Type B pancreatic cell (in vitro differentiated cells): ENCODE measurements at regions not wholly inside any gene's neighbourhood (a gene's known extent, or its start where the extent isn't known, plus 50 kb on each side); places are given as distances from the start of the nearest gene placed in this dataset.

Source experiments
- DNase-seq: peaks from one replicate; pipeline ENCODE4 v3.0.0; 2021; ENCODE audit warnings: mixed read lengths; ENCODE audit not compliant: unreplicated experiment; ENCODE audit errors: extremely low spot score
- H3K27ac Mint-ChIP-seq: 2 replicates; pipeline ENCODE4 v1.8.0; 2021; ENCODE audit warnings: mild to moderate bottlenecking, mixed read lengths
- H3K27me3 Mint-ChIP-seq: 2 replicates; pipeline ENCODE4 v1.8.0; 2021; ENCODE audit warnings: mixed read lengths
- H3K36me3 Mint-ChIP-seq: 2 replicates; pipeline ENCODE4 v1.8.0; 2021; ENCODE audit warnings: mixed read lengths
- H3K4me1 Mint-ChIP-seq: one replicate; pipeline ENCODE4 v1.8.0; 2021; ENCODE audit warnings: mixed read lengths; ENCODE audit not compliant: unreplicated experiment
- H3K4me3 Mint-ChIP-seq: 2 replicates; pipeline ENCODE4 v1.8.0; 2021; ENCODE audit warnings: mild to moderate bottlenecking, mixed read lengths
- H3K9me3 Mint-ChIP-seq: 2 replicates; pipeline ENCODE4 v1.8.0; 2021; ENCODE audit warnings: mixed read lengths
- TF ChIP-seq, protein P1 (sequence below): fragments of 200-600 bp; sonication (generic); conservative IDR thresholded peaks from 2 replicates; pipeline ENCODE4 v1.5.0; 2021; ENCODE audit warnings: antibody characterized with exemption, mild to moderate bottlenecking

DNA sequence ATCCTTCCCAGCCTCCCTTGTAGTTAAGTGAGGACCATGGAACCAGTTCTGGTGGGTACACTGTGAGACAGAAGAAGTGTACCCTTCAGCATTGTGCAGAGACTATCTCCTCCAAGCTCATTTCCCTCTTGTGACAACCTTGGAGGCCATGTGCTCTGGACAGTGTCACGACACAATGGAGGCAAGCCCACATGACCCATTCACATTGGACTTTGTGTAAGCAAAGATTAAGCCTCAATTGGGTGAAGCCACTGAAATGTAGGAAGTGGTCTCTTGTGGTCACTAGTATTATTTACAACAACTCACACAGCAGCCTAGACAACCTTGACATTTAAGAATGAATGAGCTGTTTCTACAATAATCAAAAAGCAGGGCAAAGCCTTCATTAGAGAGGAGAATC is 124.2 kb downstream of the INHBA start:
- no peak overlapping the region for H3K27ac Mint-ChIP-seq
- H3K36me3 Mint-ChIP-seq = peaks cover 6% of the 10 kb centered on the region
- H3K27me3 Mint-ChIP-seq = no peaks in the 10 kb centered on the region
- no peaks in the 10 kb centered on the region for H3K4me1 Mint-ChIP-seq
- DNase-seq = no peak
- TF ChIP-seq, protein P1, sequence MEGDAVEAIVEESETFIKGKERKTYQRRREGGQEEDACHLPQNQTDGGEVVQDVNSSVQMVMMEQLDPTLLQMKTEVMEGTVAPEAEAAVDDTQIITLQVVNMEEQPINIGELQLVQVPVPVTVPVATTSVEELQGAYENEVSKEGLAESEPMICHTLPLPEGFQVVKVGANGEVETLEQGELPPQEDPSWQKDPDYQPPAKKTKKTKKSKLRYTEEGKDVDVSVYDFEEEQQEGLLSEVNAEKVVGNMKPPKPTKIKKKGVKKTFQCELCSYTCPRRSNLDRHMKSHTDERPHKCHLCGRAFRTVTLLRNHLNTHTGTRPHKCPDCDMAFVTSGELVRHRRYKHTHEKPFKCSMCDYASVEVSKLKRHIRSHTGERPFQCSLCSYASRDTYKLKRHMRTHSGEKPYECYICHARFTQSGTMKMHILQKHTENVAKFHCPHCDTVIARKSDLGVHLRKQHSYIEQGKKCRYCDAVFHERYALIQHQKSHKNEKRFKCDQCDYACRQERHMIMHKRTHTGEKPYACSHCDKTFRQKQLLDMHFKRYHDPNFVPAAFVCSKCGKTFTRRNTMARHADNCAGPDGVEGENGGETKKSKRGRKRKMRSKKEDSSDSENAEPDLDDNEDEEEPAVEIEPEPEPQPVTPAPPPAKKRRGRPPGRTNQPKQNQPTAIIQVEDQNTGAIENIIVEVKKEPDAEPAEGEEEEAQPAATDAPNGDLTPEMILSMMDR = no peak
- H3K9me3 Mint-ChIP-seq = peaks cover 6% of the 10 kb centered on the region
- H3K4me3 Mint-ChIP-seq = no peak overlapping the region

GRCh38 chr7:41576166-41576565 is 126.7 kb downstream of the INHBA start:
- TF ChIP-seq, protein P1 = no peak
- Mint-ChIP-seq H3K4me3 (no peak overlapping the region), H3K4me1 (peaks cover 6% of the 10 kb centered on the region), H3K27ac (peak overlapping the region; percentile 78), H3K27me3 (no peaks in the 10 kb centered on the region), H3K36me3 (peaks cover 6% of the 10 kb centered on the region), H3K9me3 (peaks cover 6% of the 10 kb centered on the region)
- DNase-seq = no peak

DNA sequence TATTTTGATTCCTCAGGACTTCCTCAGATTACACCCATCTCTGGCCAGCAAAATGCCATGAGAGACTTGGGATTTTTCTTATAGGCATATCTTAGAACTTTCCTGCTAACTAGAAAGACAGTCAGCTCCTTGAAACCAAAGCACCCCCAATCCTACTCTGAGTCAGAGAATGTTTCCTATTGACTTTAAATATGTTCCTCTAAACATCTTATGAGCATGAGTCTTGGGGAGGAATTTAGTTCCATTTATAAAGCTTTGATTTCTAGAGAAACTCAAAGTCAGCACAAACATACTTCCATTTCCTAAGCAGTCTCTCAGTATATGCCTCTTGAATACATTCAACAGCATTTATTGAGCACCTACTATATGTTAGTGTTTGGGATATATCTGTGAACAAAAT is 128.5 kb downstream of the INHBA start:
- H3K9me3 Mint-ChIP-seq = peaks cover 6% of the 10 kb centered on the region
- H3K4me3 Mint-ChIP-seq = no peak overlapping the region
- peaks cover 6% of the 10 kb centered on the region for H3K36me3 Mint-ChIP-seq
- H3K27ac Mint-ChIP-seq = no peak overlapping the region
- peaks cover 11% of the 10 kb centered on the region for H3K4me1 Mint-ChIP-seq
- DNase-seq = no peak
- no peaks in the 10 kb centered on the region for H3K27me3 Mint-ChIP-seq
- TF ChIP-seq, protein P1 = no peak

DNA sequence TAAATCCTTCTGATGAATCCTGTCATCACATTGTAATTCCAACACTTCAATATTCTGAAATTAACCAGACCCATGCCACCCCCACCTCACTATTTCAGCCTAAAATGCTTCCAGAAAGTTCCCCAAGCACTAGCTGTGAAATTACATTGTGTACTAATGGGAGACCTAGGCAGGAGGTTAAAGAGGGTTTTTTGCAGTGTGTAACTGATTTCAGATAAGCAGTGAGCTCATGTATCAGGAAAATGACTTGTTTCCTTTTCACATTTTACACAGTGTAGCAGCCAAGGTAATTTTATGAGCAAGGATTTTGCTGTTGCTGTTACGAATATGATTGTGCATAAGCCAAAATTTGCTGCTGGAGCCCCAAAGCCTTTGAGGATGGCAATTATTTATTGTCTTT is 129.0 kb downstream of the INHBA start:
- no peak overlapping the region for H3K27ac Mint-ChIP-seq
- TF ChIP-seq, protein P1 = no peak
- H3K4me1 Mint-ChIP-seq = peaks cover 11% of the 10 kb centered on the region
- no peak overlapping the region for H3K4me3 Mint-ChIP-seq
- peaks cover 6% of the 10 kb centered on the region for H3K36me3 Mint-ChIP-seq
- H3K27me3 Mint-ChIP-seq = no peaks in the 10 kb centered on the region
- no peak for DNase-seq
- peaks cover 6% of the 10 kb centered on the region for H3K9me3 Mint-ChIP-seq

GRCh38 chr7:41573443-41573842 is 129.4 kb downstream of the INHBA start:
- H3K9me3 Mint-ChIP-seq = peaks cover 6% of the 10 kb centered on the region
- H3K36me3 Mint-ChIP-seq = peaks cover 6% of the 10 kb centered on the region
- no peak overlapping the region for H3K27ac Mint-ChIP-seq
- peaks cover 11% of the 10 kb centered on the region for H3K4me1 Mint-ChIP-seq
- no peak for DNase-seq
- H3K27me3 Mint-ChIP-seq = no peaks in the 10 kb centered on the region
- TF ChIP-seq, protein P1 = no peak
- no peak overlapping the region for H3K4me3 Mint-ChIP-seq

GRCh38 chr7:41573015-41573414 is 129.9 kb downstream of the INHBA start:
- no peak for DNase-seq
- H3K27ac Mint-ChIP-seq = no peak overlapping the region
- peaks cover 11% of the 10 kb centered on the region for H3K4me1 Mint-ChIP-seq

More at GRCh38 chr7:41573015-41573414, 129.9 kb downstream of the INHBA start:
- peaks cover 6% of the 10 kb centered on the region for H3K9me3 Mint-ChIP-seq
- H3K4me3 Mint-ChIP-seq = no peak overlapping the region
- H3K36me3 Mint-ChIP-seq = peaks cover 6% of the 10 kb centered on the region
- TF ChIP-seq, protein P1 = no peak
- no peaks in the 10 kb centered on the region for H3K27me3 Mint-ChIP-seq
